ENCODE measurements at regions not wholly inside any gene's neighbourhood (a gene's known extent, or its start where the extent isn't known, plus 50 kb on each side); places are given as distances from the start of the nearest gene placed in this dataset.

DNA sequence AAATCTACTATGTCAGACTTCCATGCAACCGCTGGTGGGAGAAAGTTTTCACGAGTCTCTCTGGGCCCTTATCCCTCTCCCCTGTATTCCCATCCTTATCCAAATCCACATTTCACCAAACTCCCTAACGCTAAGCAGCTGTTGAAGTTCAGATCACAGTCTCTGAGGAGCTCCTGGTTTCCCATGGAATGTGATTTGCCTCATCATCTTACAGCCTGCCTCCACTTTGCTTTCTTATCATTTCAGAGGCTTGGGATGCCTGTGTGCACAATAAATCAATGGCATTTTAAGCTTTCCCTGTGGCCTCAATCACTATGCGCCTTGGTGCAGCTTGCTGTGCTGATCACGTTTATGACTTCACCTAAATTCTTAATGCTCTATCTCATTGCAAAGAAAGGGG, 352.4 kb upstream of the FAT3 start:
- DNase-seq (ENCODE audit: extremely low read depth, low read depth) = no peak

- DNase-seq (ENCODE audit: extremely low read depth, low read depth) = no peak
Observed at GRCh38 chr11:91871791-91872190, 352.8 kb upstream of the FAT3 start.

DNA sequence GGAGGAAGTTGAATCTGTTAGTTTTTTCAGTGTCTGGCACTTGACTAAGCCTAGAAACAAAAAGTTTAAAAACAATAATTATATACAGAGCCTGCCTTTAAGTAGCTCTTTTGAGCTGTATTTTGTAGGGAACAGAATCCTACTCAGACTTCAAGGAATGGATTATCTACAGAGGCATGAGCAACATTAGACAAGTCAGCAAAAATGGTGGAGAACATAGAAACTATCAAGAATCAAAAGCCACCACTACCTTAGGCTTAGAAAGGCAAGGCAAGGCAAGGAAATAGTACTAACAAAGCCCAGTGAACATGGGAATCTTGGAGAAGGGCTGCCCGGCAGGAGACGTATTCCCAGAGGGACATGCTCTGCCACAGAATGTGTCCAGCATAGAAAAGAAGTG, 353.6 kb upstream of the FAT3 start:
- no peak for DNase-seq (ENCODE audit: extremely low read depth, low read depth)

GRCh38 chr11:91869686-91870085, 354.9 kb upstream of the FAT3 start:
- DNase-seq (ENCODE audit: extremely low read depth, low read depth) = no peak

DNA sequence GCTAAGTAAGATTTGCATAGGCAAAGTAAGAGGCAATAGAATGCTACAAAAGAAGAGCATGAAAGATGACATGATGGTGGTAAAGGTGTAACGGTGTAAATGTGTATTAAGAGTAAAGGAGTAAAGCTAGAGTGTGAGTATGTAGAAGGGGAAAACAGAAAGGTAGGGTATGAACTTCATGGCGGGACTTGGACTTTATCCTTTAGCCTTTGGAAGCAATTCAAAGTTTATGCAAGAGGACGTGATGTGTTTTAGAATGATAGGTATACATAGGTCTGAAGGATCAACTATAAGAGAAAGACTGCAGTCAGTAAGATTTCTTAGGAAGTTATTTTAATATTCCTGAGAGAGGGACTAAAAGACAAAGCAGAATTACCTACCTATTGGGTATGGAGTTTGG, 358.0 kb upstream of the FAT3 start:
- no peak for DNase-seq (ENCODE audit: extremely low read depth, low read depth)

- no peak for DNase-seq (ENCODE audit: extremely low read depth, low read depth)
Observed at GRCh38 chr11:91860661-91861060, 364.0 kb upstream of the FAT3 start.

- no peak for DNase-seq (ENCODE audit: extremely low read depth, low read depth)
Observed at GRCh38 chr11:91859666-91860065, 365.0 kb upstream of the FAT3 start.

GRCh38 chr11:91857179-91857578, 367.4 kb upstream of the FAT3 start:
- DNase-seq (ENCODE audit: extremely low read depth, low read depth) = no peak

DNA sequence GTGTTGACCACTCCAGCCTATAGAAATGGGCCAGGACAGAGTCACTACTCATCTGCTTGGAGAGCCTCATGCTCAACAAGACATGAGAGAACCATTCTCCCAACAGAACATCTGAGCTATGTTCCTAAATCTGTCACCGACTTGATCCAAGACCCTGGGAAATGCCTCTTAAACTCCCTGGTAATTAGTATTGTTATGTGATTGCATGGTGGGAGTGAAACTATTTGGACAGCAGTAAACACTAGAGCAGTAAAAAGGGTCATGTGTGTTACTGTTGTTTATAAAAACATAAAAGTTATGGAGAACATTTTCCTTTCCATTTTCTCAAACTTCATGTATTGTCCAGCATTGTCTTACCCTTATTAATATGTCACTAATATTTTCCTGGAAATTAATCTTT, 369.8 kb upstream of the FAT3 start:
- no peak for DNase-seq (ENCODE audit: extremely low read depth, low read depth)

GRCh38 chr11:91854171-91854570, 370.4 kb upstream of the FAT3 start:
- no peak for DNase-seq (ENCODE audit: extremely low read depth, low read depth)

DNA sequence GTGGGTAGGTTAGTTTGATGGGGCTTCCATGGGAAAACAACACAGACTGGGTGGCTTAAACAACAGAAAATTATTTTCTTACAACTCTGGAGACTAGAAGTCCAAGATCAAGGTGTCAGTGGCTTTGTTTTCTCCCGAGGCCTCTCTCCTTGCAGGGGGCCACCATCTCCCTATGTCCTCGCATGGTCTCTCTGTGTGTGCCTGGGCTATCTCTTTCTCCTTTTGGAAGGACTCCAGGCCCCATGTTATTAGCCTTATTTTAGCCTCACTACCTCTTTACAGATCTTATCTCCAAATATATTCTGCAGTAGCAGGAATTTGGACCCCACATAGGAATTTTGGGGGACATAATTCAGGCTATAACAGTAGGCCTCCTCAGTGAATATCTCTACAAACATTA, 372.7 kb upstream of the FAT3 start:
- no peak for DNase-seq (ENCODE audit: extremely low read depth, low read depth)

DNA sequence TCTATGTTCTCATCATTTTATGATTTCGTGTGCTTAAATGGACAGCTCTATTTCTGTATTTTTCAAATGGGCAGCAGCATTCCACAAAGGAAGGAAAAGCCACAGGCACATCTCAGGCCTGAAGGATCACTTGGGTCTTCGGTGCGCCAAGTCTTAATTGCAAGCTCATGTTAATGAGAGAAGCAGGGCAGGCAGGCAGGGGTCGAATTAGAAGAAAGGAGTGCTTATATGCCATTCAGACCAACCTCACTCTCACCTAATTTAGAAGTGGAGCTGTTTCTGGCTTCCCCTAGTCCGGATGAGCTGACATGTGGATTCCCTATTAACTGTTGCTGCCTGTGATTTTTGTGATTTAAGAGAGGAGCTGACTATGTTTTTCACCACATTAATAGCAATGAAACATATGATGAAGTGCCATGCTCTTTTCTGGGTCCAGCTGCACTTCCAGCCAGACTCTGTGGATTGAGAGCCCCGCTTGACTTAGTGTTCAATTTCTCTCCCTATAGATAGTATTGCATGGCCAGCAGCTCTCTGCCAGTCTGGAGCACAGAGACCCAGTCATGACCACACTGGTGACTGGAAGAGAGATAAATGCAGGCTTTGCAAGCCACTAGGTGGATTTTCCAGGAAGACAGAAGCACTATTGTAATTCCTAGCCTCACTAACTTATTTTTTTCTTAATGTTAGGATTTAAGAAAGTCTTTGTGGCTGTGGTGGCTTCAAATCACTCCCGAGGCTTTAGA, 373.9 kb upstream of the FAT3 start:
- no peak for DNase-seq (ENCODE audit: extremely low read depth, low read depth)

- no peak for DNase-seq (ENCODE audit: extremely low read depth, low read depth)
Observed at GRCh38 chr11:91850021-91850420, 374.6 kb upstream of the FAT3 start.

DNA sequence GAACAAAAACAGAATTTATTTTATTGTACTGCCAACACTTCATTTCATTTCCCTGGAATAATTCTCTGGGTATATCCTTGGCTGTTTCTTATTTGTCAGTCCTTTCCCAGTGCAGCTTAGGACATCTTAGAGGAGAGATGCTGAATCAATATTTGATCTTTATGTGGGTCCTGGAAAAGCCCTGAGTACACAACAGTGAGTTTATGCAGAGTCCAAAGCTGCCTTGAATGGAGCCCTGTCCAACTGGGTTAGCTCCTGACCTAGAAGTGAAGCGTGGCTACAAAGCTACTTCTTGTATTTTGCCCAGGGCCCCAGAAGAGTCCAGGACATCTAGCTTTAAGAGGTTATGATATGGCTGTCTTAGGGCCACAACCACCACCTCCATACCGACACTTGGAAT, 378.0 kb upstream of the FAT3 start:
- no peak for DNase-seq (ENCODE audit: extremely low read depth, low read depth)

GRCh38 chr11:91846002-91846401, 378.6 kb upstream of the FAT3 start:
- DNase-seq (ENCODE audit: extremely low read depth, low read depth) = no peak

GRCh38 chr11:91840640-91841240, 383.9 kb upstream of the FAT3 start:
- no peak for DNase-seq (ENCODE audit: extremely low read depth, low read depth)

DNA sequence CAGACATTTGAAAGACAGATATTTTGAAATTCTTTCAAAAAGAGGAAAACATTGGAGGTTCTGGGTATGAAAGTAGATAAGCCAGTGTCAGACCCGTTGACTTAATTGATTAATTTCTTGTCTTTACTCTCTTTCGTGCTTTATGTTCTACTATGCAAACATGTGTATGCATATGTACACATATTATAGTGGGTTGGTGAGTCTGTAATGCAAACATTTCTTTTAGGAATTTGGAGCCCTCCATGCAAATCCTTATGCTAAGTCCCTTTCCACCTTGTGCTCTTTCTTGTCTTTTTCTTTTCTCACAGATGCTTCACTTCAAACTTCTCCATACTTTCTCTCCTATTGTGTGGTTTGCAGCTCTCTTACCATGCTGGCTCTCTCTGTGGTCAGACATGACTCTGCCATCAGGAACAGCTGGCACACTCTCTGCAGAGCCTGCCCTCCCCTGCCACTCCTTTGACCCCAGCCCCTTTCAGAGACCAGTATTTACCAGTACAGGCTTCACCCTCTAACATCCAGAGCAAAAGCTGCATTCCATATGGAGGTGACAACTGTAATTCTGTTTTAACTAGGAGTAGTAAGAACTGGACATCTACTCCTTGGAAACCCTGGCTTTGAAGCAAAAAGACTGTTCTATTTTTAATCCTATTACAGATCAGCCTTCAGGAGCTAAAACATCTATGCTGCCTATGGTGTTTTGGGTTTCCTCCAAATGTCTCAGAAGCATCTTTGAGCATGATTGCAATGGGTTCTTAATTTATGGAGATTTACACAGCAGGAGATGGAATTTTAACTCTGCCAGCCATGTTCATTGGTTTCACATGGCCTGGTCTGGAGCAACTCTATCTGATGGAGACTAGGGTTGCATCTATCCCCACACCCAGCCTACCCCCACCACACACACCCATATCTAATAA, 386.9 kb upstream of the FAT3 start:
- no peak for DNase-seq (ENCODE audit: extremely low read depth, low read depth)

DNA sequence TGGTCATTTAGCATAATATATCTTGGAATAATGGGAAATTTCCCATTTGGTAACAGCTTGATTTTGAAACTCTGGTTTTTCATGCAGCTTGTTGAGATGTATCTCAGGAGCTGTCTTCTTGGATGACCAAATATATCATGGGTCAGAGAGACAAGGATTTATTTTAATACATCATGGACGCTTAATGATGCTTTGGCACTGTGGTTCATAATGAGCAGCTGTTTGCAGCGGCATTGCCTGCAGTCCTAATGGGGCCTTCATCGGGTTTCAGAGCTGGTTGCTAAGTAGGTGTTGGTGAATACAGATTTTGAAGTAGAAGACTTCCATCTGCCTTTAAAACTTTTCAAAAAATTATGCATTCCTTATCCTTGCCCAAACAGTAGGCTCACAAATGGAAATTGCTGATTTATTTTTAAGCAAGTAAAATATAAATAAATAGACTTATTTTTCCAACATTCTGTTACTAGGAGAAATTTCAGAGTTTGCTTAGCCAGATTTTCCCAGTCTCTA, 389.5 kb upstream of the FAT3 start:
- DNase-seq (ENCODE audit: extremely low read depth, low read depth) = no peak

- no peak for DNase-seq (ENCODE audit: extremely low read depth, low read depth)
Observed at GRCh38 chr11:91828901-91829300, 395.7 kb upstream of the FAT3 start.

- DNase-seq (ENCODE audit: extremely low read depth, low read depth) = no peak
Observed at GRCh38 chr11:91825777-91826176, 398.8 kb upstream of the FAT3 start.

DNA sequence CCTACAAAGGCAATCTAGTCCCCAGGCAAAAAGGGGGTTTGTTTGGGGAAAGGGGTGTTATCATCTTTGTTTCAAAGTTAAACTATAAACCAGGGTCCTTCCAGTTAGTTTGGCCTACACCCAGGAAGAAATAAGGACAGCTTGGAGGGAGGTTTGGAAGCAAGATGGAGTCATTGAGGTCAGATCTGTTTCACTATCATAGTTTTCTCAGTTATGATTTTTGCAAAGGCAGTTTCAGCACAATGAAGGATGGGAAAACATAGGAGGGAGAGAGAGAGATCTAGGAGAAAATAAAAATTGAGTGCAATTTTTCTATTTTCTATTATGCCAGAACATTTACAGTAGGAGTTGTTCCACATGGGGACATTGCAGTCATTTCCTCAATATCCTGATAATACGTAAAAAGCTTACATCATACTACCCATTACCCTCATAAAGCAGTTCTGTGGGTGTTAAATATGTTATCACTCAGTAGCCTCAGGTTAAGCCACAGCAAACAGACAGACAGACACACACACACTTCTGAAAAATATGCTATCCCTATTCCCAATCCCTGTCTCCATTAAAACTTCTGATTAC, 401.3 kb upstream of the FAT3 start:
- DNase-seq (ENCODE audit: extremely low read depth, low read depth) = no peak

Data from NCI-H460 (cell line).